OCI-LY1 (cell line): ENCODE measurements at regions not wholly inside any gene's neighbourhood (a gene's known extent, or its start where the extent isn't known, plus 50 kb on each side); places are given as distances from the start of the nearest gene placed in this dataset.

Experiments
- CTCF ChIP-seq: fragments of 200-600 bp; sonication (generic), shearing (Covaris generic); IDR thresholded peaks from 2 replicates; pipeline ENCODE4 v1.5.1; 2017; ENCODE audit warnings: mild to moderate bottlenecking, antibody characterized with exemption, low read length, moderate library complexity, mixed read lengths
- EZH2 ChIP-seq: fragments of 200-600 bp; sonication (generic), shearing (Covaris generic); IDR thresholded peaks from 2 replicates; pipeline ENCODE4 v1.8.0; 2017; ENCODE audit warnings: borderline replicate concordance, mixed run types, mild to moderate bottlenecking, antibody characterized with exemption, low read length, moderate library complexity, mixed read lengths

GRCh38 chr10:85168243-85168642 lies 839.9 kb downstream of the CCSER2 start:
- TF ChIP-seq CTCF (no peak), EZH2 (no peak)
